Activated CD8-positive, alpha-beta memory T cell treated with anti-CD3 and anti-CD28 coated beads, Interleukin-2, amount 10 ng/mL, durations not matched to agents 7 days and 5 days (primary cell): ENCODE measurements at regions not wholly inside any gene's neighbourhood (a gene's known extent, or its start where the extent isn't known, plus 50 kb on each side); places are given as distances from the start of the nearest gene placed in this dataset.

Source experiments
- ATAC-seq: fragments of 150-1000 bp; cut with Tn5 transposase; one replicate; pipeline ENCODE4 v1.10.0; 2021; ENCODE audit warnings: moderate library complexity
- CTCF ChIA-PET: fragments of 350-600 bp; sonication (Branson Sonifier 250); formaldehyde crosslinking; loops from one replicate; lab custom pipeline; 2021; ENCODE audit warnings: antibody characterized with exemption; lab: Charles Lee
- DNase-seq: peaks from one replicate; pipeline ENCODE4 v3.0.0-alpha.2; 2020
- H3K27ac Mint-ChIP-seq: one replicate; pipeline ENCODE4 v1.8.0; 2021; ENCODE audit warnings: mild to moderate bottlenecking, mixed read lengths
- H3K27me3 Mint-ChIP-seq: one replicate; pipeline ENCODE4 v1.8.0; 2021; ENCODE audit warnings: mixed read lengths
- H3K36me3 Mint-ChIP-seq: one replicate; pipeline ENCODE4 v1.8.0; 2021; ENCODE audit warnings: mild to moderate bottlenecking, mixed read lengths
- H3K4me1 Mint-ChIP-seq: one replicate; pipeline ENCODE4 v1.8.0; 2021; ENCODE audit warnings: mixed read lengths
- H3K4me3 Mint-ChIP-seq: one replicate; pipeline ENCODE4 v1.8.0; 2021; ENCODE audit warnings: mild to moderate bottlenecking, moderate library complexity, mixed read lengths
- H3K9me3 Mint-ChIP-seq: one replicate; pipeline ENCODE4 v1.8.0; 2022; ENCODE audit warnings: low read depth, mixed read lengths

DNA sequence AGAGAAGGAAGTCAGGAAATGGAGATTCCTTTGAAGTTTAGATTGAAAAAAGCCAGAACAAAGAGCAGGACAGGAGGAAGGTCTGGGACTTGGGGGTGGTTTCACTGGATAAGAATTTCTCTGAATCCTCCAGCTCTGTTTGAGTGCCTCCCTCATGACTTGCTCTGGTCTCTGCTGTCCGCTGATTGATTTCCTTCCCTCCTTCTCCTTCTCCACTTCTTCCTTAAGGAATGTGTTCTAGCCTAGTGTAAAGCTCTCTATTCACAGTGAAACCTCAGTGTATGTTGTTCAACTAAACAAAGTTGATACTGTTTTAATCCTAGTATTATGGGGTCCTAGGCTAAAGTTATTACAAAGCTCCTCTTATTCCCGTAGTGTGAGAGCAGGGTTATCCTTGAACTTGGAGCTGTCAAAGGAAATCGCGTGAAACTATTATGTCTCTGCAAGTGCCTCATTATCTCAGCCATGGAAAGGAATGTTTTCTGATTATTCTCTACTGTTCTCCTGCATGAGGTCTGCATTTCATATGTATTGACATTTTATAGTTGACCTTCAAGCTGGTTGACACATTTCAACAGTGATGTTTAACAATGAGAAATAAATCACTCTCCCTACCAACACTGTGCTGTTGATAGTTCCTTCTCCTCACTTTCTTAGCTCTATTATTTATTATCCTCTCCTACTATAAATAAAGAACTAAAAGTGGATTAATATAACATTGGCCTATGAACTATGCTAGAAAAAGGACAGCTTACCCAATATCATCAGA, 82.7 kb upstream of the KCTD3 start:
- Mint-ChIP-seq H3K4me1 (no peaks in the 10 kb centered on the region), H3K9me3 (peaks cover 3% of the 10 kb centered on the region), H3K27me3 (no peaks in the 10 kb centered on the region), H3K36me3 (no peaks in the 10 kb centered on the region), H3K4me3 (no peak overlapping the region), H3K27ac (no peak overlapping the region)
- DNase-seq = no peak
- no peak for ATAC-seq
- CTCF ChIA-PET = no interaction called here

DNA sequence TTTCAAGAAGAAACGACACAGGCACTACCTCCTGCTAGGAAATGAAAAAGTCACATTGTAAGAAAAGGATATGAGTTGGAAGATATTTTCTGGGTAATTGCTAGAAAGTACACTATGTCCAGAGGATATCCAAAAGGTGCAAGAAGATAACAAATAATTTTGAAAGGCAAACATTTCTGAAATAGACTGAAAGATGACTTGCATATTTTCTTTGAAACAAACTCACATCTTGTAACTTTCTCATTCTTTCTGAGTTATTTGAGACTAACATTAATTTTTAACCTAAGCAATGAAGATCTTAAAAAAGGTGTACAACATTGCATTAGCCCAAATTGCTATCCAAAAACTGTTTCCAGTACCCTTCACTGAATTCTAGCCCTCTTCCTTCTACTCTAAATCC, 79.6 kb upstream of the KCTD3 start:
- Mint-ChIP-seq H3K27ac (no peak overlapping the region), H3K27me3 (no peaks in the 10 kb centered on the region), H3K9me3 (peaks cover 2% of the 10 kb centered on the region), H3K36me3 (no peaks in the 10 kb centered on the region), H3K4me1 (no peaks in the 10 kb centered on the region), H3K4me3 (no peak overlapping the region)
- DNase-seq (no peak), ATAC-seq (no peak)
- CTCF ChIA-PET = no interaction called here

GRCh38 chr1:215488850-215489249, 78.3 kb upstream of the KCTD3 start:
- Mint-ChIP-seq H3K27me3 (no peaks in the 10 kb centered on the region), H3K4me1 (no peaks in the 10 kb centered on the region), H3K9me3 (peaks cover 2% of the 10 kb centered on the region), H3K36me3 (no peaks in the 10 kb centered on the region), H3K27ac (no peak overlapping the region), H3K4me3 (no peak overlapping the region)
- CTCF ChIA-PET = no interaction called here
- DNase-seq (no peak), ATAC-seq (no peak)

GRCh38 chr1:215489771-215490565, 77.1 kb upstream of the KCTD3 start:
- no peak for ATAC-seq
- H3K9me3 Mint-ChIP-seq = peaks cover 2% of the 10 kb centered on the region
- H3K36me3 Mint-ChIP-seq = no peaks in the 10 kb centered on the region
- H3K4me3 Mint-ChIP-seq = no peak overlapping the region
- no peak overlapping the region for H3K27ac Mint-ChIP-seq
- CTCF ChIA-PET = no interaction called here
- H3K27me3 Mint-ChIP-seq = no peaks in the 10 kb centered on the region
- DNase-seq = no peak
- no peaks in the 10 kb centered on the region for H3K4me1 Mint-ChIP-seq

DNA sequence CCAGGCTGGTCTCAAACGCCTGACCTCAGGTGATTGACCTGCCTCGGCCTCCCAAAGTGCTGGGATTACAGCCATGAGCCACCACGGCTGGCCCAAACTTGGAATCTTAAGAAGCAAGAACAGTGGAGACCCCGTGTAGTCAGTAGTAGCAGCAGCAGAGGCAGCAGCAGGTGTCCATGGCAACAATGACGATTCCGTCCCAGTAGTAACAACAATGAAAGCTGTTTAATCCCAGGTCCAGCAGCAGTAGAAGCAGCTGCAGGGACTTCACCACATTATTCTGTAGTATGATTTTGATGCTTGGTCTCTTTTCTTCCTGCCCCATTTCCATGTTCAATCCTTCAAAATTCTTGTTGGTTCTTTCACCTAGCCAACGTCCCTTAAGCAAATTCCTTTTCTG, 69.6 kb upstream of the KCTD3 start:
- ATAC-seq (no peak), DNase-seq (no peak)
- H3K27ac Mint-ChIP-seq = no peak overlapping the region
- no peaks in the 10 kb centered on the region for H3K27me3 Mint-ChIP-seq
- H3K36me3 Mint-ChIP-seq = no peaks in the 10 kb centered on the region
- no peak overlapping the region for H3K4me3 Mint-ChIP-seq
- CTCF ChIA-PET = no interaction called here
- H3K9me3 Mint-ChIP-seq = no peaks in the 10 kb centered on the region
- H3K4me1 Mint-ChIP-seq = no peaks in the 10 kb centered on the region

GRCh38 chr1:215501496-215501895, 65.6 kb upstream of the KCTD3 start:
- DNase-seq (no peak), ATAC-seq (no peak)
- Mint-ChIP-seq H3K27me3 (no peaks in the 10 kb centered on the region), H3K9me3 (peaks cover 2% of the 10 kb centered on the region), H3K27ac (no peak overlapping the region), H3K4me3 (no peak overlapping the region), H3K36me3 (no peaks in the 10 kb centered on the region), H3K4me1 (no peaks in the 10 kb centered on the region)
- CTCF ChIA-PET = no interaction called here

DNA sequence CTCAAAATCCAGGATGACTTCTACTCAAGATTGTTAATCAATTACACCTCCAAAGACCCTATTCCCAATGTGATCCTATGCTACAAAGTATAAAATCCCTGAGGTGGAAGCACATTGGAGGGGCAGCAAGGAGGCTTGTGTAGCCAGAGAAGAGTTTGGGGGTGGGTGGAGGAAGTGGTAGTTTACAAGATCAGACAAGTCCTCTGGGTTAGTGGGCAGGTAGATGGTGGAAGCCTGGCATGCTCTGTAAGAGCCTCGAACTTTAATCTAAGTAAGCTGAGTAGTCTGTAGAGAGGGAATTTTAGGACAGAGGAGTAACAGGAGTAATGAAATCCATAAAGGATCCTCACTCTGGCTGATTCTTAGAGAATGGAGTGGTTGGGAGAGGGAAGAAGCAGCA, 65.0 kb upstream of the KCTD3 start:
- Mint-ChIP-seq H3K4me3 (no peak overlapping the region), H3K9me3 (peaks cover 2% of the 10 kb centered on the region), H3K27ac (no peak overlapping the region), H3K4me1 (no peaks in the 10 kb centered on the region), H3K36me3 (no peaks in the 10 kb centered on the region), H3K27me3 (no peaks in the 10 kb centered on the region)
- DNase-seq (no peak), ATAC-seq (no peak)
- CTCF ChIA-PET = no interaction called here

DNA sequence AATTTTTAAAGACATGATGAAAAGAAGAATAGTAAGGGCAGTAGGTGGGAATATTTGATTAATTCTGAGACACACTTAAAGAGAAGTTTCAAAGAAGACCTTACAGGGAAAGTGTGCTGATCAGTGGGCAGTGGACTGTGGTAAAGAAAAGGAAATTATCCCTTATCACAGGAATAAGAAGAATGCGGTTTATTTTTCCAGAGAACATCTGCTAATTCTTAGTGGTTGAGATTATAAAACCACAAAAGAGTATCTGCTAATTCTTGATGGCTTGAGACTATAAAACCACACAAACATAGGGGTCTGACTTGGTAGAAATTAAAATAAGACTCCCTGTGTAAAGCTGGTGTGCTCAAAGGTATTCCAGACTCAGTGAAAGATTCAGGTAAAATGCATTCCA, 60.0 kb upstream of the KCTD3 start:
- no peak overlapping the region for H3K4me3 Mint-ChIP-seq
- no peaks in the 10 kb centered on the region for H3K4me1 Mint-ChIP-seq
- H3K9me3 Mint-ChIP-seq = peaks cover 8% of the 10 kb centered on the region
- DNase-seq = no peak
- H3K36me3 Mint-ChIP-seq = no peaks in the 10 kb centered on the region
- no peaks in the 10 kb centered on the region for H3K27me3 Mint-ChIP-seq
- no peak for ATAC-seq
- CTCF ChIA-PET = no interaction called here
- no peak overlapping the region for H3K27ac Mint-ChIP-seq

- Mint-ChIP-seq H3K9me3 (peaks cover 8% of the 10 kb centered on the region), H3K27me3 (no peaks in the 10 kb centered on the region), H3K27ac (no peak overlapping the region), H3K36me3 (no peaks in the 10 kb centered on the region), H3K4me1 (no peaks in the 10 kb centered on the region), H3K4me3 (no peak overlapping the region)
- CTCF ChIA-PET = no interaction called here
- ATAC-seq (no peak), DNase-seq (no peak)
Observed at GRCh38 chr1:215508311-215508710, 58.8 kb upstream of the KCTD3 start.
